A549 (cell line): ENCODE measurements at regions not wholly inside any gene's neighbourhood (a gene's known extent, or its start where the extent isn't known, plus 50 kb on each side); places are given as distances from the start of the nearest gene placed in this dataset.

Experiments used
- ATAC-seq, 2 experiments: fragments of 200-7000 bp in 1 of 2; fragments of >200 bp in 1 of 2; cut with Nextera tagmentation in 1 of 2; cut with Tn5 transposase in 1 of 2; 3 replicates each; pipeline versions ENCODE4 v1.8.0 to v1.9.1; 2018 to 2020; ENCODE audit warnings: mild to moderate bottlenecking in 1 of 2, moderate library complexity in 1 of 2
- CTCF ChIA-PET: fragments of 300-600 bp; sonication (Branson Sonifier 250); formaldehyde crosslinking; extraction: SDS; loops from one replicate; lab custom pipeline; 2021; ENCODE audit warnings: antibody characterized with exemption, inconsistent platforms; lab: Yijun Ruan, JAX
- POLR2A ChIA-PET: fragments of 350-600 bp; formaldehyde crosslinking; extraction: SDS; loops from one replicate; lab custom pipeline; 2021; ENCODE audit warnings: antibody characterized with exemption, inconsistent platforms; lab: Yijun Ruan, JAX
- DNase-seq, 2 experiments: peaks; one replicate each; pipeline versions ENCODE4 v3.0.0 to v3.0.0-alpha.2; 2011 to 2016; ENCODE audit warnings: low read depth in 1 of 2, low spot score in 1 of 2
- FAIRE-seq: peaks from 2 replicates; lab custom pipeline; 2011; peaks lifted over from hg19 to GRCh38; lab: Jason Lieb, UNC
- H3K27ac ChIP-seq, 2 experiments: fragments of >200 bp; sonication (Bioruptor Twin); formaldehyde crosslinking; 3 replicates each; pipeline ENCODE4 v1.5.1; 2016 to 2017
- H3K4me1 ChIP-seq: fragments of >200 bp; sonication (Bioruptor Twin); formaldehyde crosslinking; 3 replicates; pipeline ENCODE4 v1.6.1; 2016
- H3K4me2 ChIP-seq: fragments of >200 bp; sonication (Bioruptor Twin); formaldehyde crosslinking; 3 replicates; pipeline ENCODE4 v1.6.1; 2016
- H3K4me3 ChIP-seq: fragments of >200 bp; sonication (Bioruptor Twin); formaldehyde crosslinking; 3 replicates; pipeline ENCODE4 v1.5.1; 2016
- H3K9me3 ChIP-seq: fragments of >200 bp; sonication (Bioruptor Twin); formaldehyde crosslinking; 3 replicates; pipeline ENCODE4 v1.6.1; 2016
- ATOH8 ChIP-seq: fragments of 250-450 bp; sonication (Bioruptor Pico); IDR thresholded peaks from 2 replicates; pipeline ENCODE4 v1.5.0; 2020; ENCODE audit warnings: low read depth, mild to moderate bottlenecking, moderate library complexity
- CBX2 ChIP-seq: fragments of 200-600 bp; sonication (generic); IDR thresholded peaks from 2 replicates; pipeline ENCODE4 v1.6.1; 2016; ENCODE audit warnings: low read depth, mild to moderate bottlenecking, borderline replicate concordance
- CTCF ChIP-seq: fragments of >200 bp; sonication (Bioruptor Twin); formaldehyde crosslinking; IDR thresholded peaks from 3 replicates; pipeline ENCODE4 v1.5.1; 2016
- E2F6 ChIP-seq: IDR thresholded peaks from 2 replicates; pipeline ENCODE4 v1.6.1; 2012; ENCODE audit warnings: low read depth, borderline replicate concordance
- EHF ChIP-seq: fragments of 250-450 bp; sonication (Bioruptor Pico); IDR thresholded peaks from 2 replicates; pipeline ENCODE4 v1.5.0; 2020; ENCODE audit warnings: mild to moderate bottlenecking
- ESRRA ChIP-seq: fragments of 150-350 bp; IDR thresholded peaks from 2 replicates; pipeline ENCODE4 v1.6.1; 2014; ENCODE audit warnings: mild to moderate bottlenecking, low read length, borderline replicate concordance
- HES2 ChIP-seq: fragments of >200 bp; sonication (Bioruptor Twin); formaldehyde crosslinking; IDR thresholded peaks from 2 replicates; pipeline ENCODE4 v1.6.1; 2016
- HOXA7 ChIP-seq: fragments of 250-450 bp; sonication (Bioruptor Pico); IDR thresholded peaks from 2 replicates; pipeline ENCODE4 v1.5.0; 2020; ENCODE audit warnings: mild to moderate bottlenecking, moderate library complexity
- MAZ ChIP-seq: fragments of 150-350 bp; IDR thresholded peaks from 2 replicates; pipeline ENCODE4 v1.6.1; 2014; ENCODE audit warnings: antibody characterized with exemption, low read depth, low read length, borderline replicate concordance
- NR3C1 ChIP-seq: fragments of >200 bp; sonication (Bioruptor Twin); formaldehyde crosslinking; IDR thresholded peaks from 3 replicates; pipeline ENCODE4 v1.6.1; 2017
- PHF8 ChIP-seq: fragments of 200-600 bp; sonication (generic); IDR thresholded peaks from 2 replicates; pipeline ENCODE4 v1.6.1; 2016; ENCODE audit warnings: low read depth, mild to moderate bottlenecking, antibody characterized with exemption, moderate library complexity, borderline replicate concordance
- POLR2AphosphoS2 ChIP-seq: conservative IDR thresholded peaks from 2 replicates; pipeline ENCODE4 v1.6.1; 2012; ENCODE audit warnings: low read length, improper control_type of control experiment, inconsistent platforms
- RAD21 ChIP-seq, 2 experiments: fragments of >200 bp in 1 of 2; sonication (Bioruptor Twin) in 1 of 2; formaldehyde crosslinking in 1 of 2; IDR thresholded peaks in 1 of 2; conservative IDR thresholded peaks in 1 of 2; 2 replicates in 1 of 2; 3 replicates in 1 of 2; pipeline ENCODE4 v1.6.1; 2012 to 2018; ENCODE audit warnings: inconsistent platforms in 1 of 2
- RCOR1 ChIP-seq: fragments of 150-350 bp; IDR thresholded peaks from 2 replicates; pipeline ENCODE4 v1.6.1; 2014; ENCODE audit warnings: antibody characterized with exemption, low read length, low read depth
- REST ChIP-seq: fragments of 200-600 bp; sonication (generic); IDR thresholded peaks from 2 replicates; pipeline ENCODE4 v1.6.1; 2016; ENCODE audit warnings: antibody characterized with exemption, mild to moderate bottlenecking, moderate library complexity
- SREBF2 ChIP-seq: fragments of 450-650 bp; IDR thresholded peaks from 2 replicates; pipeline ENCODE4 v1.6.1; 2014; ENCODE audit warnings: mild to moderate bottlenecking, moderate library complexity
- TFCP2L1 ChIP-seq: fragments of 250-450 bp; sonication (Bioruptor Pico); IDR thresholded peaks from 2 replicates; pipeline ENCODE4 v1.5.0; 2021; ENCODE audit warnings: mild to moderate bottlenecking
- USF2 ChIP-seq: fragments of 450-650 bp; IDR thresholded peaks from 2 replicates; pipeline ENCODE4 v1.6.1; 2014; ENCODE audit warnings: antibody characterized with exemption
- ZC3H11A ChIP-seq: fragments of 450-650 bp; IDR thresholded peaks from 2 replicates; pipeline ENCODE4 v1.6.1; 2014; ENCODE audit warnings: antibody characterized with exemption, mild to moderate bottlenecking
- ZFP36 ChIP-seq: fragments of 450-650 bp; IDR thresholded peaks from 2 replicates; pipeline ENCODE4 v1.6.1; 2014; ENCODE audit warnings: borderline replicate concordance; ENCODE audit not compliant: partially characterized antibody
- WGBS: methylation state at CpG from one replicate; pipeline ENCODE4 v1.1.6; 2017; ENCODE audit errors: missing lambda C conversion rate; 5-methylcytosine and 5-hydroxymethylcytosine counted together

GRCh38 chr9:26159575-26160392 is 481.5 kb upstream of the TUSC1 start:
- ChIA-PET CTCF (interaction anchor here (1.2 to 1.3 kb wide), 2 partner anchors 9 to 18 kb away, joined by 3 read pairs; no protein-coding TSS in a partner anchor), POLR2A (no interaction called here)
- no peak for DNase-seq
- FAIRE-seq: no peak
- no peak for ATAC-seq
- 29% methylated on average over 2 of the region's 2 CpGs for WGBS
- H3K27ac ChIP-seq: no peak overlapping the region
- peaks cover 3% of the 10 kb centered on the region; the same call in 1 of the 3 replicates for H3K4me1 ChIP-seq
- no peak overlapping the region for H3K4me3 ChIP-seq
- TF ChIP-seq HOXA7: no peak
- no peak for TF ChIP-seq ATOH8 (CRISPR knock-in tag)
- no peak for TF ChIP-seq RCOR1
- TF ChIP-seq E2F6: no peak
- TF ChIP-seq ESRRA: no peak
- TF ChIP-seq MAZ: no peak
- TF ChIP-seq NR3C1: no peak
- TF ChIP-seq CTCF: no peak
- TF ChIP-seq ZFP36: no peak
- TF ChIP-seq PHF8: no peak
- no peak overlapping the region for H3K4me2 ChIP-seq
- H3K9me3 ChIP-seq: no peaks in the 10 kb centered on the region

GRCh38 chr9:26158631-26159150 is 480.4 kb upstream of the TUSC1 start:
- no peak for FAIRE-seq

More at GRCh38 chr9:26158631-26159150, 480.4 kb upstream of the TUSC1 start:
- ATAC-seq (no peak), DNase-seq (no peak)
- POLR2A ChIA-PET: no interaction called here
- Histone ChIP-seq H3K9me3 (no peaks in the 10 kb centered on the region), H3K4me3 (no peak overlapping the region), H3K4me2 (no peak overlapping the region), H3K27ac (no peak overlapping the region), H3K4me1 (no peaks in the 10 kb centered on the region; the same call in 2 of the 3 replicates)
- TF ChIP-seq HES2 (no peak), EHF (no peak), CBX2 (no peak), ATOH8 (CRISPR knock-in tag) (no peak), ZC3H11A (no peak), REST (no peak), NR3C1 (no peak), USF2 (no peak), SREBF2 (no peak), E2F6 (no peak), CTCF (no peak), TFCP2L1 (CRISPR knock-in tag) (no peak), RAD21 (conservative IDR thresholded peaks at IDR 0.05 in 1 of 2, IDR thresholded peaks at IDR 0.05 in 1 of 2) (no peak), ZFP36 (no peak), POLR2AphosphoS2 (no peak)
- CTCF ChIA-PET: no interaction called here
- WGBS: 51% methylated on average over 4 of the region's 4 CpGs
